ENCODE measurements at regions not wholly inside any gene's neighbourhood (a gene's known extent, or its start where the extent isn't known, plus 50 kb on each side); places are given as distances from the start of the nearest gene placed in this dataset.

- no peak for DNase-seq (ENCODE audit: low read depth)
- no peak overlapping the region for H3K4me3 ChIP-seq (ENCODE audit: low read length)
- TF ChIP-seq, protein P1, sequence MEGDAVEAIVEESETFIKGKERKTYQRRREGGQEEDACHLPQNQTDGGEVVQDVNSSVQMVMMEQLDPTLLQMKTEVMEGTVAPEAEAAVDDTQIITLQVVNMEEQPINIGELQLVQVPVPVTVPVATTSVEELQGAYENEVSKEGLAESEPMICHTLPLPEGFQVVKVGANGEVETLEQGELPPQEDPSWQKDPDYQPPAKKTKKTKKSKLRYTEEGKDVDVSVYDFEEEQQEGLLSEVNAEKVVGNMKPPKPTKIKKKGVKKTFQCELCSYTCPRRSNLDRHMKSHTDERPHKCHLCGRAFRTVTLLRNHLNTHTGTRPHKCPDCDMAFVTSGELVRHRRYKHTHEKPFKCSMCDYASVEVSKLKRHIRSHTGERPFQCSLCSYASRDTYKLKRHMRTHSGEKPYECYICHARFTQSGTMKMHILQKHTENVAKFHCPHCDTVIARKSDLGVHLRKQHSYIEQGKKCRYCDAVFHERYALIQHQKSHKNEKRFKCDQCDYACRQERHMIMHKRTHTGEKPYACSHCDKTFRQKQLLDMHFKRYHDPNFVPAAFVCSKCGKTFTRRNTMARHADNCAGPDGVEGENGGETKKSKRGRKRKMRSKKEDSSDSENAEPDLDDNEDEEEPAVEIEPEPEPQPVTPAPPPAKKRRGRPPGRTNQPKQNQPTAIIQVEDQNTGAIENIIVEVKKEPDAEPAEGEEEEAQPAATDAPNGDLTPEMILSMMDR (IDR thresholded peaks at IDR 0.05; ENCODE audit: insufficient read depth, low read depth, low read length, missing control alignments): no peak
These were observed 267.0 kb downstream of the DLL1 start for GRCh38 chr6:170023620-170024521.

- no peak for DNase-seq (ENCODE audit: low read depth)
- TF ChIP-seq, protein P1 (IDR thresholded peaks at IDR 0.05; ENCODE audit: insufficient read depth, low read depth, low read length, missing control alignments): no peak
- no peak overlapping the region for H3K4me3 ChIP-seq (ENCODE audit: low read length)
These were observed 267.9 kb downstream of the DLL1 start for GRCh38 chr6:170022827-170023619.

DNA sequence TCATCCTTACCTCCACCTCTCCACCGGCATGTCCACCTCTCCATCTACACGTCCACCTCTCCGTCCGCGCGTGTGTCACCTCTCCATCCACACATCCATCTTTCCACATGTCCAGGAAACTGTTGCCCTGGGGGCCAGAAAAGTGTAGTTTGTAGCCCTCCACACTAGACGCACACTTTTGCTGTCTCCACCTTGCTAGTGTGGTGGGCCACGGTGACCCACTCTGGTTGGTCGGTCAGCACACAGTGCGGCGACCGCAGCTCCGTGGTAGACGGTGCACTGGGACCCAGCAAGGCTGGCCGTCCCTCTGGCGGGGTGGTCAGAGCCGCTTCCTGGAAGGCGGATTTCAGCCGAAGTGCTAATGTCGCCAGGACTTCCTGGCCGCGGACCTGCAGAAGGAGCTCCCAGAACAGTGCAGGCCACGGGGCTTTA is 268.6 kb downstream of the DLL1 start:
- TF ChIP-seq, protein P1 (IDR thresholded peaks at IDR 0.05; ENCODE audit: insufficient read depth, low read depth, low read length, missing control alignments): no peak
- DNase-seq (ENCODE audit: low read depth): no peak
- H3K4me3 ChIP-seq (ENCODE audit: low read length): no peak overlapping the region

DNA sequence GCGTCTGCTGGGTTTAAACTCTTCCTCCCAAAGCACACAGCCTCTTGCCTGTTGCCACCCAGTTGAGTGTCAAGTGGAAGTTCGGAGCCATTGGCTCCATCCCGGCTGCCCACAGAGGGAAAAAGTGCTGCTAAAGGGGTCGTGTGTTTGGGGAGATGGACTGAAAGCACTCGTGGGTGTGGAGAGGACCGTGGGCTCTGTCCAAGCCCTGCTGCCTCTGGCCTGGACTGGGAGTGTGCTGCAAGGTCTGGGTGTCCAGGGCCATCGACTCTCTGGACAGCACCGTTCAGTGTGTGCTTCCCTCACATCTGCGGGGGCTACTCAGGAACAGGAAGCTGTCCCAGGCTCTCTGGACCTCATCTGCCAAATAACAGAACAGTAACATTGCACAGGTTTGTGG is 269.3 kb downstream of the DLL1 start:
- TF ChIP-seq, protein P1 (IDR thresholded peaks at IDR 0.05; ENCODE audit: insufficient read depth, low read depth, low read length, missing control alignments): no peak
- no peak overlapping the region for H3K4me3 ChIP-seq (ENCODE audit: low read length)
- no peak for DNase-seq (ENCODE audit: low read depth)

DNA sequence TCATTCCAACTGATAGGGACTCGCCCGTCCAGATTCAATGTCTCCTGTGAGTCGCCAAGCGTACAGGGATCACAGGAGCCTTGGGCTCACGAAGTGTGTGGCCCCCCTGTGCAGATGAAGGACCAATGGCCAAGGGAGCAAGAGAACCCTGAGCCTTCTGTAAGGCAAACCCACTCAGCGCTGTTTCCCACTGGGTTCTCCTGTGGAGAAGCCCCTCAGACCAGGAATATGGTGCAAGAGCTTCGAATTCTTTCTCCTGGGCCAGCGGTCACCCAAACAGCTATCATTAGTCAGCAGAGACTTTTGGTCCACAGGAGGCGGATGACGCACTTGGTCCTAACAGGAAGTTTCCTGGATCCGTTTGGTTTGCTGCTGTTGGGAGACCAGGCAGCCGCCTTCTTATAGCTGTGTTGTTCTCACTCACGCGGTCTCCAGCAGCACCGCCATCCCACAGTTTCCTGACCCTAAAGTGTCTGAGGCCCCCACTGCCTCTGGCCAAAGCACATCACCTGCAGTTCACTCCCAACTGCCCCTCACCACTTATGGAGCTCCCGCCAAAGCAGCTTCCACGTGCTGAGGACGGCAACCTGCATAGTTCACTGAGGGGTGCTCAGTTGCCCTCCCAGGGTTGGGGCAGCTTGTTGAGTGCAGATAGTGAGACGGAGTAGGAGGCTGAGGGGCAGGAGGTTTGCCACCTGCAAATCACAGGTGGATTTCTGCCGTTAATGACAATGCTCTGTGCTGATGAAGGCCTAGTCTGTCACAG is 268.6 kb downstream of the ERMARD start:
- DNase-seq (ENCODE audit: low read depth): no peak
- no peak overlapping the region for H3K4me3 ChIP-seq (ENCODE audit: low read length)
- TF ChIP-seq, protein P1 (IDR thresholded peaks at IDR 0.05; ENCODE audit: insufficient read depth, low read depth, low read length, missing control alignments): no peak

DNA sequence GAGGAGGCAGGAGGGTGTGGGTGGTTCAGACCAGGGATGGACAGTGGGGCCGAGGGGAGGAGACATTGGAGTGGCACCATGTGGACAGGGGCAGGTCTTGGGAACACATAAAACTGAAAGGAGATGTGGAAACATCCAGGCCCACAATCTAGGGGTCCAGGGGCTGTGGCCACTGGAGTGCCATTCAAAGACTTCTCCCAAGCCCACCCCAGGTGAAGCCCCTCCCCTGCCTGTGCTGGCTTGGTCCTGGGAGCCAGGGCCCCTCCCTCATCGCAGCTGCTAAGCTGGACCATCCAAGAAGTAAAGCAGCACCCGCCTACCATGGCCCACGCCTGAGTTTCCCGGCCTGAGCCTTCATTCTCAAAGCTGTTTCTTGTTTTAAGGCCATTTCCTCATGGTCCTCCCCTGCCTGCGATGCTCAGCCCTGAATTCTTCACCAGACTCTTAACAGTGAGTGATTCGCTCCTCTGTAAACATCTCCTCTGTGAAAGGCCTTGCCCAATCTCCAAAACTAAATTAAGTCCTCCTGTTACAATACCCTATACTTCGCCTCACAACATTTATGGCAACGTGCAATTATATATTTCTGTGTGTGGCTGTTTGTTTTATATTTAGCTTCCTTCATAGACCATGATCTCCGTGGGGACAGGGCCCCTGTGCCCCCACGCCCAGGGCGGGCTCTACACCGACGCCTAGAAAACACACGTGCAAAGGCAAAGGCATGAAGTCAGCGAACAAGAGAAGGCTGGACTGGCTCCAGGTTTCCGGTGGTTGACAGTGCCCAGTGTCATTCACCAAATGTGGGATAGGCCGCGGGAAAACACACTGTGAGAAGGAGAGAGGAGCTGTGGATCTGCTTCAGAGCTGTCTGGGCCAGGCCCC is 267.8 kb downstream of the ERMARD start:
- no peak overlapping the region for H3K4me3 ChIP-seq (ENCODE audit: low read length)
- DNase-seq (ENCODE audit: low read depth): peak; percentile 51
- TF ChIP-seq, protein P1 (IDR thresholded peaks at IDR 0.05; ENCODE audit: insufficient read depth, low read depth, low read length, missing control alignments): no peak

Data from epithelial cell of esophagus (primary cell).